ENCODE measurements at regions not wholly inside any gene's neighbourhood (a gene's known extent, or its start where the extent isn't known, plus 50 kb on each side); places are given as distances from the start of the nearest gene placed in this dataset.

DNA sequence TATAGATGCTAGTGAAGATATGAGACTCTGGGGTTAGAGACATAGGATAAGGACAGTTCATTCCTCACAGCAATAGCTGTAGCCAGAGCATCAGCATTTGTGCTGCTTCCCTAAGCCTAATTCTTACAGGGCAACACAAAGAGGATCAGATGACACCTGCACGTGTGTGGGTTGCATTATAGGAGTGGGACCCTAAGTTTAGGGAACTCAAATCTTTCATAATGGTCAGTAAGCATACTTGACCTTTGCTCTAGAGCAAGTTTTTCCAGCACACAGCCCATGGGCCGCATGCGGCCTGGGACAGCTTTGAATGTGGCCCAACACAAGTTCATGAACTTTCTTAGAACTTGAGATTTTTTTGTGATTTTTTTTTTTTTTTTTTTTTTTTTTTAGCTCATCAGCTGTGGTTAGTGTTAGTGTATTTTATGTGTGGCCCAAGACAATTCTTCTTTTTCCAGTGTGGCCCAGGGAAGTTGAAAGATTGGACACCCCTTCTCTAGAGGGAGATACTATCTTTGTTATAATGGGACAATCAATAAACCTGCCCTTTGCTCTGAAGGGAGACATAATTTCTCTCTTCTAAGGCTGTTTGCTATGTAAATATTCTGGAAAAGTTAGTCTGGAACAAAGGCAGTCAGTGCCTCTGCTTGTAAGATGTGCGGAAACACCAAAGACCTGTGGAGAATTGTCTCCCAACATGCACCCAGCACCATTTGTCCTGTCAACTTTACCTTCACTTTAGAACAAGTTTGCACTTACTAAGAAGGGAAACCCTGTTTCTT, 650.2 kb downstream of the ZNF674 start:
- no peak for DNase-seq (ENCODE audit: low read depth, low spot score)
- no peak overlapping the region for H3K4me3 ChIP-seq (ENCODE audit: low read depth in 2 of 2, low read length in 2 of 2)
- no TSS peak for BruUV-seq (replicated peaks)
- ChIA-PET POLR2A (no interaction called here), CTCF (no interaction called here)
- H3K36me3 ChIP-seq (ENCODE audit: control insufficient read depth, insufficient read depth, low read length) = no peaks in the 10 kb centered on the region
- TF ChIP-seq, protein P1, sequence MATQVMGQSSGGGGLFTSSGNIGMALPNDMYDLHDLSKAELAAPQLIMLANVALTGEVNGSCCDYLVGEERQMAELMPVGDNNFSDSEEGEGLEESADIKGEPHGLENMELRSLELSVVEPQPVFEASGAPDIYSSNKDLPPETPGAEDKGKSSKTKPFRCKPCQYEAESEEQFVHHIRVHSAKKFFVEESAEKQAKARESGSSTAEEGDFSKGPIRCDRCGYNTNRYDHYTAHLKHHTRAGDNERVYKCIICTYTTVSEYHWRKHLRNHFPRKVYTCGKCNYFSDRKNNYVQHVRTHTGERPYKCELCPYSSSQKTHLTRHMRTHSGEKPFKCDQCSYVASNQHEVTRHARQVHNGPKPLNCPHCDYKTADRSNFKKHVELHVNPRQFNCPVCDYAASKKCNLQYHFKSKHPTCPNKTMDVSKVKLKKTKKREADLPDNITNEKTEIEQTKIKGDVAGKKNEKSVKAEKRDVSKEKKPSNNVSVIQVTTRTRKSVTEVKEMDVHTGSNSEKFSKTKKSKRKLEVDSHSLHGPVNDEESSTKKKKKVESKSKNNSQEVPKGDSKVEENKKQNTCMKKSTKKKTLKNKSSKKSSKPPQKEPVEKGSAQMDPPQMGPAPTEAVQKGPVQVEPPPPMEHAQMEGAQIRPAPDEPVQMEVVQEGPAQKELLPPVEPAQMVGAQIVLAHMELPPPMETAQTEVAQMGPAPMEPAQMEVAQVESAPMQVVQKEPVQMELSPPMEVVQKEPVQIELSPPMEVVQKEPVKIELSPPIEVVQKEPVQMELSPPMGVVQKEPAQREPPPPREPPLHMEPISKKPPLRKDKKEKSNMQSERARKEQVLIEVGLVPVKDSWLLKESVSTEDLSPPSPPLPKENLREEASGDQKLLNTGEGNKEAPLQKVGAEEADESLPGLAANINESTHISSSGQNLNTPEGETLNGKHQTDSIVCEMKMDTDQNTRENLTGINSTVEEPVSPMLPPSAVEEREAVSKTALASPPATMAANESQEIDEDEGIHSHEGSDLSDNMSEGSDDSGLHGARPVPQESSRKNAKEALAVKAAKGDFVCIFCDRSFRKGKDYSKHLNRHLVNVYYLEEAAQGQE (IDR thresholded peaks at IDR 0.05; ENCODE audit: insufficient read depth in 1 of 2, low read depth in 2 of 2, low read length in 1 of 2) = no peak
- TF ChIP-seq POLR2AphosphoS5 (IDR thresholded peaks at IDR 0.05; ENCODE audit: low read depth, low read length) = no peak
- TF ChIP-seq SIN3A (IDR thresholded peaks at IDR 0.05; ENCODE audit: borderline replicate concordance, insufficient read depth, low read depth, low read length) = no peak
- TF ChIP-seq, protein P2, sequence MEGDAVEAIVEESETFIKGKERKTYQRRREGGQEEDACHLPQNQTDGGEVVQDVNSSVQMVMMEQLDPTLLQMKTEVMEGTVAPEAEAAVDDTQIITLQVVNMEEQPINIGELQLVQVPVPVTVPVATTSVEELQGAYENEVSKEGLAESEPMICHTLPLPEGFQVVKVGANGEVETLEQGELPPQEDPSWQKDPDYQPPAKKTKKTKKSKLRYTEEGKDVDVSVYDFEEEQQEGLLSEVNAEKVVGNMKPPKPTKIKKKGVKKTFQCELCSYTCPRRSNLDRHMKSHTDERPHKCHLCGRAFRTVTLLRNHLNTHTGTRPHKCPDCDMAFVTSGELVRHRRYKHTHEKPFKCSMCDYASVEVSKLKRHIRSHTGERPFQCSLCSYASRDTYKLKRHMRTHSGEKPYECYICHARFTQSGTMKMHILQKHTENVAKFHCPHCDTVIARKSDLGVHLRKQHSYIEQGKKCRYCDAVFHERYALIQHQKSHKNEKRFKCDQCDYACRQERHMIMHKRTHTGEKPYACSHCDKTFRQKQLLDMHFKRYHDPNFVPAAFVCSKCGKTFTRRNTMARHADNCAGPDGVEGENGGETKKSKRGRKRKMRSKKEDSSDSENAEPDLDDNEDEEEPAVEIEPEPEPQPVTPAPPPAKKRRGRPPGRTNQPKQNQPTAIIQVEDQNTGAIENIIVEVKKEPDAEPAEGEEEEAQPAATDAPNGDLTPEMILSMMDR (IDR thresholded peaks at IDR 0.05) = no peak
- no peak for TF ChIP-seq TCF7L2 (IDR thresholded peaks at IDR 0.05; ENCODE audit: low read depth, low read length)
- H3K4me1 ChIP-seq (ENCODE audit: control insufficient read depth, insufficient read depth, low read length) = no peaks in the 10 kb centered on the region
- H3K9me3 ChIP-seq (ENCODE audit: control insufficient read depth, insufficient read depth, low read depth, low read length) = no peaks in the 10 kb centered on the region
- intact Hi-C loops (cut with micrococcal nuclease; ENCODE audit: unreplicated experiment) = no loop called here
- no peak for ATAC-seq
- no peak overlapping the region for H3K27ac ChIP-seq (ENCODE audit: low read length)
- no peaks in the 10 kb centered on the region for H3K27me3 ChIP-seq (ENCODE audit: control insufficient read depth, insufficient read depth, low read length)
- in situ Hi-C loops (cut with HindIII; ENCODE audit: low pct_unique_long_range_greater_than_20kb, low sequenced_read_pairs) = no loop called here

DNA sequence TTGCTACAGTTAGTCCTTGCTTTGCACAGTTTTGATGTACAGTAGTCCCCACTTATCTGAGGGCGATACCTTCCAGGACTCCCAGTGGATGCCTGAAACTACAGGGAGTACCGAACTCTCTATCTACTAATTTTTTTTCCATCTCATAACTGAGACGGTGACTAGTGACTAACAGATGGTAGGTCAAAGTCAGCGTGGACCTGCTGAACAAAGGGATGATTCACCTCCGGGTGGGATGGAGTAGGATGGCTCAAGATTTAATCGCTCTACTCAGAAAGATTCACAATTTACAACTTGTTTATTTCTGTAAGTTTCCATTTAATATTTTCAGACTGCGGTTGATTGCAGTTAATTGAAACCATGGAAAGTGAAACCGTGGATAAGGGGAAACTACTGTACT, 655.8 kb downstream of the ZNF674 start:
- Histone ChIP-seq H3K27me3 (ENCODE audit: control insufficient read depth, insufficient read depth, low read length) (no peaks in the 10 kb centered on the region), H3K27ac (ENCODE audit: low read length) (no peak overlapping the region), H3K36me3 (ENCODE audit: control insufficient read depth, insufficient read depth, low read length) (no peaks in the 10 kb centered on the region), H3K4me1 (ENCODE audit: control insufficient read depth, insufficient read depth, low read length) (no peaks in the 10 kb centered on the region), H3K9me3 (ENCODE audit: control insufficient read depth, insufficient read depth, low read depth, low read length) (no peaks in the 10 kb centered on the region), H3K4me3 (ENCODE audit: low read depth in 2 of 2, low read length in 2 of 2) (no peak overlapping the region)
- TF ChIP-seq TCF7L2 (IDR thresholded peaks at IDR 0.05; ENCODE audit: low read depth, low read length) (no peak), POLR2AphosphoS5 (IDR thresholded peaks at IDR 0.05; ENCODE audit: low read depth, low read length) (no peak), SIN3A (IDR thresholded peaks at IDR 0.05; ENCODE audit: borderline replicate concordance, insufficient read depth, low read depth, low read length) (no peak)
- TF ChIP-seq, protein P2 (IDR thresholded peaks at IDR 0.05) = no peak
- TF ChIP-seq, protein P1 (IDR thresholded peaks at IDR 0.05; ENCODE audit: insufficient read depth in 1 of 2, low read depth in 2 of 2, low read length in 1 of 2) = no peak
- DNase-seq (ENCODE audit: low read depth, low spot score) = no peak
- no peak for ATAC-seq
- in situ Hi-C loops (cut with HindIII; ENCODE audit: low pct_unique_long_range_greater_than_20kb, low sequenced_read_pairs) = no loop called here
- no TSS peak for BruUV-seq (replicated peaks)
- intact Hi-C loops (cut with micrococcal nuclease; ENCODE audit: unreplicated experiment) = no loop called here
- CTCF ChIA-PET = no interaction called here
- POLR2A ChIA-PET = no interaction called here

All from Panc1 (cell line).